GM21619 (cell line): ENCODE measurements at regions not wholly inside any gene's neighbourhood (a gene's known extent, or its start where the extent isn't known, plus 50 kb on each side); places are given as distances from the start of the nearest gene placed in this dataset.

Experiments
- ATAC-seq: cut with Tn5 transposase; IDR thresholded peaks from one replicate; pipeline ENCODE4 v1.9.1; 2021; ENCODE audit not compliant: unreplicated experiment

DNA sequence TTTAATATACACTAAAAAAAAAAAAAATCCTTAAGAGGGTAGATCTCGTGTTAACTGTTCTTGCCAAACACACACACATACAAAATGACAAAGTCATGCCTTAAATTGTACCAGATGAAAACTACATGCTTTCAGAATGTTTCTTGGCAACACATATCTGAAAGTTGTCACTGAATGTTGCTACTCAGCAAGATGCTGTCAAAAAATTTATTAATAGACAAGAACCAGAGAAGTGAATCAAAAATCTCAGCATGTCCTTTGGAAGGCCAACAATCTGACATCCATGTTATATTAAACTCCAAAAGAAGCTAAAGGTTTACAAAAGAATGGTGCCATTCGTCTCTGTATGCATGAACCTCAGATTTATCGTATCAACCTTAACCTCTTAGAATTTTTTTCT is 1746.2 kb upstream of the PRR20A start:
- no peak for ATAC-seq

DNA sequence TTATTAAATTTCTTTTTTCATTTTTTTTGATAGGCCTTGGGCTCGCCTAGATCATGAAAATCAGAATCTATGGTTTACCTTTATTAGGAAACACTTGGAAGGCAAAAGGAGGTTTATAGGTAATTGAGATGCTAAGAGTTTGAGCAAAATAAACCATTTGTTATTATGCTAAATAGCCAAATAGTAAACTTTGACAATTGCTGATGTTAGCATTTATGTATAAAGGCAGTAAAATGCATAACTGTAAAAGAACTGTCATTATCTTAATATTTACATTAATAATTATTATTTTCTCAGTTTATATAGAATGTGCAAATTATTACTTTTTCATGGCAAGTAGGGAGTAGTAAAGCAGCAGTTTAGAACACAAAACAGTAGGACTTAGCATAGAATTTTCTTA is 1737.8 kb upstream of the PRR20A start:
- ATAC-seq: no peak

DNA sequence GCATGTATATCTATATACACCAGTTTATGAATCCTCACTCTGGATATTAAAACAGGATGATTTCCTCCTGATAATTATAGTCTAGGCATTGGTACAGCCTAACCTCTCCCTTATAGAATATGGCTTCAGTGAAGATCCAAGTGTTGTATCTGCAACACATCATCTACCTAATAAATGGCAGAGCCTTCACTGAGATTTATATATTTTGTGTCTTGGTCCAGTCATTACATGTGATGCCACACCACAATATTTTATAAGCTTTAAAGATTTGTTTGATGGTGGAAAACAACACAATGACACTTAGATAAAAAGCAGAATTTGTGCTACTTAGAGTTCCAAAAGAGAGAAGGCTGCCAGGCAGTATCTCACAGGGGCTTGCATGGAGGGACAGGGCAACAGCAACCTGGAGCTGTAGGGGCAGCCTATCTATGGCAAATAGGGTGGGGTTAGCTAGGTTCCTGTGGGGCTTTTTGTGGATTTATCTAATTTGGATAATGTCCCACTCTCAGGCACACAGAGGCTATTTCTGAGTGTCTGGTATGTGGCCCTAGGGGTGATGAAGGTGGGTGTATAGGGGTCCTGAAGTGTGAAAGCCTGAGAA is 1736.7 kb upstream of the PRR20A start:
- ATAC-seq: no peak

DNA sequence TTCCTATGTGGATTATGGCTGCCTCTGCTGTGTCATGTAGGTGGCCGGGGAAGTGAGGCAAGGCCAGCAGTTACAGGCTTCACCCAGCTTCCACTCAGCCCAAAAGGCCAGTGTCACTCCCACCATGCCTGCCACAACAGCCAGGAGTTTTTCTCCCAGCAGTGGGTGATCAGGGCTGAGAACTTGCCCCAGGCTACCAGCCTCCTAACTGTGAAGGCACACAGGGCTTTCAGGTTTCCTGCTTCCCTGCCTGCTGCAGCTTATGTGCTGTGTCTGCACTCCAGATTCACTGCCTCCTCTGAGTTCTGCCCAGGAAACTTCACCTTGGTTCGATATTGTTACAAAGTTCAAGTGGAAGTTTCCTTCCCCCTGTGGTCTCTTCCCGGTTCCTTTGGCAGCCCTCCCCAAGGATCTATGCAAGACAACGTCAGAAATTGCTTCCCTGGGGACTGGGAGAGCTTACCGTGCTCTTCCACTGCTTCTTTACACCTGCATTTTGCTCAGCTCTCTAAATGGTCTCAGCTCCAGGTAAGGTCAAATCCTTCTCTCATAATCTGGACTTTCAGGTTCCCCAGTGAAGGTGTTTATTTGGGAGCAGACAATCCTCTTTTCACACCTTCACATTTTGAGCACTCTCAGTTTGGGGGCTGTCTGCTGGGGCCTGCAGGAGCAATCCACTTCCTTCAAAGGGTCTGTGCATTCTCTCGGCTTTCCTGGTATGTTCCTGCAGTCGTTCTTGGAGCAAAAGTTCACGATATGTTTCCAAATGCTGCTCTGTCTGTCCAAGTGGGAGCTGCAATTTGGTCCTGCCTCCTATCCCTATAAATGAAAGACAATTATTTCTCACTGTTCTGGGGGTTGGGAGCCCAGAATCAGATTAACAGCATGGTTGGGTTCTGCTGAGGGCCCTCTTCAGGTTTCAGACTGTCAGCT is 1730.1 kb upstream of the PRR20A start:
- no peak for ATAC-seq

DNA sequence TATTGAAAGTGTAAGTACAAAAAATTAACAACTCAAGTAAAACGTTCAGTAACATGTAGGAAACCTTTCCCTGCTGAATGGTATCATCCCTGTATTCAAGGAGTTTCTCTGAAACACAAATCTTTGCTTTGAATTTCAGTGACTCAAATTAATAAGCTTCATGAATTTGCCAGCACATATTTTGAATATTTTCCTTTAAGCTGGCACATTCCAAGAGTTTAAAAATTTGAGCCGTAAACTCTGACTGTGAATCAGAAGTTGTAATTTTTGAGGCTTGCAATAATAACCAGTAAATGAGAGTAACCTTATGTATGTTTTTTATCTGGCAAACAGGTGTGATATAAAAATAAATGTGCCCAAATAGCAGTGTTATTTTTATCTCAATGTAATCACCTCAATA is 1722.6 kb upstream of the PRR20A start:
- ATAC-seq: no peak

DNA sequence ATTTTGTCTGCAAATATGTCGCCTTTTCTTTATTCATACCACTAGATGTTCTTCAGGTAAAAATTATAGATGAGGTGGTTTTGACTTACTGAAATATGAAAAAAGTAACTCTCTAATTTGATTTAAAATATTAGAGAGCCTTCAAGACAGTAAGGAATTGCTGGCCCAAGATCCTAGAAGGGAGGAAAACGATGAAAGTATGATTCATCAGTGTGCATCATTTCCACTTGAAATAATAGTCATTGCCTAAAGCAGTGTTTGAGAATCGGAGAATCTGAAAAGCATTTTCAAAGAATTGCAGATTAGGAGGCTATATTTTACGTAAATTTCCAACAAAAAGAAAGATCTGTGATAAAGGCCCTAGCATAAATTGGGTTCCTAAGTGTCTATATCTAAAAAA is 1707.9 kb upstream of the PRR20A start:
- no peak for ATAC-seq

DNA sequence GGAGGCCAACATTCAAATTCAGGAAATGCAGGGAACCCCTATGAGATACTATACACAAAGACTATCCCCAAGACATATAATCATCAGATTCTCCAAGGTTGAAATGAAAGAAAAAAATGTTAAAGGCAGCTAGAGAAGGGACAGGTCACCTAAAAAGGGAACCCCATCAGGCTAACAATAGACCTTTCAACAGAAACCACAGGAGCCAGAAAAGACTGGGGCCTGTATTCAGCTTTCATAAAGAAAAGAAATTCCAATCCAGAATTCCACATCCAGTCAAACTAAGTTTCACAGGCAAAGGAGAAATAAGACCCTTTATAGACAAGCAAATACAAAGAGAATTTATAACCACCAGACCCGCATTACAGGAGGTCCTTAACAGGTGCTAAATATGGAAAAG is 1703.6 kb upstream of the PRR20A start:
- no peak for ATAC-seq

DNA sequence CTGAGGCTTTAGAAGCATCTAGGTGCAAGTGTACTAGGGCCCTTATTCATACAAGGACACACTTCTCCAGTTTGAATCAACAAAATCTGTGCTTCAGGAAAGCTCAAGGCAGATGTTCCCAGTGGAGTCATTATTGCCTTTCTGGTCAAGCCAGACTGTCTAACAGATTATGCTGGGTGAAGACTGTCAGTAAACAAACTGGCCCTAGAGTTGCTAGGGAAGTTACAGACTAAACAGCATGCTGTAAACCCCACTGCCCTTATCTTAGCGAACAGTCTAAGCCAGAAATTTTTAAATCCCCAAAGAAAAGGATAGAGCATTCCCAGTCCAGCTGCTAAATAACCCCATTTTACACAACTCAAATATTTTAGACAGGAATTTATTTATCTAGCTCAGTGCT is 1701.3 kb upstream of the PRR20A start:
- ATAC-seq: no peak

DNA sequence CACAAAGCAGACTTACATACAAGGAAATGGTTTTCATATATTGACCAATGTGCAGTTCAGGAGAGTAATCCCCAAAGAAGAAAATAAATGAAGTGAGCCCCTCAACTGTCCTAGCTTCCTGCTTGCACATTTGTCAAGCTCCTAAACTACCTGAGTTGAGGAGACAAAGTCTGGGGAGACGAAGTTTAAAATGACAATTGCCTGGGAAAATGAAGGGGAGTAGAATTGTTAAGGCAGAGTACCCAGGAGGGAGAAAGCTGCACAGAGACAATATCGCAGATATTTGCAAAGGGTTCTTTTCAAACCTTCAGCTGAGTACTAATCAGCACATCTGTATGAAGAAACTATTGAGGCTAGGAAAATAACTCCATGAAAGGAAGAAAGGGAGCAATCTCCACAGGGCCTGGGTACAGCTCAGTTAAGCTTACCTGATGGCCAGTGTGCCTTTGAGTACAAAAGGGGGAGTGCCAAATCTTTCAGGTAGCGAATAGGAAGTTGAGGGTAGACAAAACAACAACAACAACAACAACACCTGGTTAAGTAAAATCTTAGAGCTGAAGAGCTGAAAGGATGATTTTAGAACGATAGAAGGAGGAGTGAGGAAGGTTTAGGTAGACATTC is 1700.1 kb upstream of the PRR20A start:
- ATAC-seq: no peak

DNA sequence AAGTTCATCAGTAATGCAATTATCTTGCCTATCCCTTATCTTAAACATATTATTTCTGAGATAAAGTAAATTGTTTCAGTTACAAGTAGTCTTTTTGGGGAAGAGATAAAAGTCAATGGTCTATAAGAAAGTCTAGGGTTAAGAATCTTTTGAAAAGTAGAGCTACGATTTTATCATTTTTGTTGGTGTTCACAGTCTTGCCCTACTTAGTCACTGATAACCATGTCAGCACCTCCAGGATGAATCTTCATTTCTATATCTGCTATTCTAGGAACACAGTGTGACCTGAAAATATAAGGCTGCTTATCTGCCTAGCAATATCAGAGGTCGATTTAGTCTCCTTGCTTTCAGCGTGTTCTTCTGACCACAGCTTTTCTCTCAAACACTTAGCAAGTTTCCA is 1676.5 kb upstream of the PRR20A start:
- ATAC-seq: no peak

DNA sequence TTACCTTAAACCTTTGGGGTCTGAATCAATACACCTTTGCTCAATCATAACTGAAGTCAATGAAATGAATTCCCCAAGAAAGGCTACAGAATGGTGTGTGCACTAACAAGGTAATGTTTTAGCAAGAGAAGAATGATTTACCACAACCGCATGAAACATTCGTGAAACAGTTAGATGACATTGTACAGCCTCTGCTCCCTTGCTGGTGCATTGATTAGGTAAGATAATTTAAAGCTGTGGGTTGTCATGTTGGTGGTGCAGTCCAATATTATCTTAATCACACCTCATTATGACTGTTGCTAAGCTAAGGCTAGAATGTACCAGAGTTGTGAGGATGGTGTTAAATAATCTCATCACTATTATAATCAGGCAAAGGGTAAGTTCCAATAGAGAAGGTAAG is 1673.2 kb upstream of the PRR20A start:
- no peak for ATAC-seq

DNA sequence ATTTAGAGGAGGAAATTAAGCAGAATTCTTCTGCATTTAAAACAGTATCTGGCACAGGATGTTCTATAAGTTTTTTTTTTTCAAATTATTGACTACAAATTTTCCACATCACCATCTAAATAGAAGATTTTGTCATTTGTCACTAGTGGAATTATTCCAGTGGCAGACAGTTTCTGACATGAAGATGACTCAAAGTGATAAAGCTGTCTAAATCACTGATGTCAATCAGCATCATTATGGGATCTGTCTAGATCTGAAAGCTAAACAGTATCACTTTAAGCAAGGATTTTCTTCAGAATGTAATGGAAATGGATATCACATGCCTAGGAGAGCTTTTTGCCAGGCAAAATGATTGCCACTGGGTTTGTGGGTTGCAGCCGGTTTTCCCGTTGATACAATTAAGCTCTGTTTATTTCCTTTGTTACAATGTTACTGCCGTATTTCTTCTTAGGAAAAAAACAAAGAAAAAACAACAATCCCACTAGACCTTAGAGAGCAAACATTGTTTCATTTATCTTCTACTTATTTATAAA is 1657.0 kb upstream of the PRR20A start:
- ATAC-seq: no peak

DNA sequence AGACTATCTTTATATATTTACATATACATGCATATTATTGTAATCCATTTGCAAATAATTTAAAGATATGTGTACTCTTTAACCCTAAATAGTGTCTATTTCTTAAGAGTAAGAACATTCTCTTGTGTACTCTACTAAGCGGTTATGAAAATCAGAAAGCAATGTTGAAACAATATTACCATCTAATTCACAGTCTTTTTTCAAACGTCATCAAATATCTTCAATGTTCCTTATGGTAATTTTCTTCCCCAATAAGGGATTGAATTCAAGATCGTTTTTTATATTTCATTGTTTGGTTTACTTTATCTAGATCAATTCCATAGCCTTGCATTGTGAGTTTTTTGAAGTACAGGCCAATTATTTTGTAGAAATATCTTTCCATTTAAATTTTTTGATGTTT is 1647.4 kb upstream of the PRR20A start:
- no peak for ATAC-seq

DNA sequence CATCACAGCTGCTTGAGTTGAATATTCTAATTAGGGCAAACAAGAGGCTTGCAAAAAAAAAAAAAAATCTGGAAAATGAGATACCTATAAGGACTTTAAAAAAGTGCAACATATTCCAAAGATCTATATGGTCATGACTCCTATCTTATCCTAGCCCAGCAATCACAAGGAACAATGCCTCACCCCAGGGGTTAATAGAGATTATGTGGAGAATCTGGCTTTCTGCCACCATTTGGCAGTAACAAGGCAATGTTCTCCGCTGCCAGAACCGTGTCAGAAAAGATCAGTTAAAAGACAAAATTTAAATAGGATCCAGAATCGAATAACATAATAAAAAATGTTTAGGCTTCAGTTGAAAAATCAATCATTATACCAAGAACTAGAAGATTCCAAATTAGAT is 1643.2 kb upstream of the PRR20A start:
- no peak for ATAC-seq

DNA sequence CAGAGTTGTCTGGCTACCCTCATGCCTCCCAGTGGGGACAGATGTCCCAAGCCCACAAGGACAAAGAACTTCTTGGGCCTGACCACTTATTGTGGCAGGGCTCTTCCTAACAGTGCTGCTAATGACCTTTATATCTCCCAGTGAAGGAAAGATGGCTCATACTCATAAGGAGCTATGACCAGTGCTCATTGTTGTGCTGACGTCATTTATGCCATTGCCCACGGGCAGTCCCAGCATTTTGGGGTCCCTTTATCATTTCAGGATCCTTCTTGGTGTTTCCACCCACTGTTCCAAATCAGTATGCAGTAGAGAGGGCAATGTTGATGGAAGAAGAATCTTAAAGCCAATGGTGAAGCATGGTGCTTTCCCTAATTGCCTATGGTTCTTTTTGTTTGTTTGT is 1640.0 kb upstream of the PRR20A start:
- no peak for ATAC-seq

DNA sequence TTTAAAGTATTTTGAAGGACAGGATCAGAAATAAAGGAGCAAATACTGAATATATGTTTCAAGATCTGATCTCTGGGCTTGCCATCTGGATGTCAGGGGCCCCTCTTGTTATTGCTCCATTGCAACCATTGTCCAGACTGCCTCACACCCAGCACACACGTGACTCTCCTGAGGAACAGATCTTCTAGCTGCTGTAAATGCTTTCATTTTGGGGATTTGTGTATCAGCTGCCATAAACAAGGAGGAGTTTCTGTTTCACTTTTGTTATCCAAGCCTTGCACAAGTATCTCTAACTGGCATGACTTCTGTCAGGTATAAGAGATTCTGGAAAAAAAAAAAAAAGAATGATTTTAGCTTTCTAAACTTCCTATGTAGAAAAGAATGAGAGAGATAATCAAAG is 1624.1 kb upstream of the PRR20A start:
- no peak for ATAC-seq

DNA sequence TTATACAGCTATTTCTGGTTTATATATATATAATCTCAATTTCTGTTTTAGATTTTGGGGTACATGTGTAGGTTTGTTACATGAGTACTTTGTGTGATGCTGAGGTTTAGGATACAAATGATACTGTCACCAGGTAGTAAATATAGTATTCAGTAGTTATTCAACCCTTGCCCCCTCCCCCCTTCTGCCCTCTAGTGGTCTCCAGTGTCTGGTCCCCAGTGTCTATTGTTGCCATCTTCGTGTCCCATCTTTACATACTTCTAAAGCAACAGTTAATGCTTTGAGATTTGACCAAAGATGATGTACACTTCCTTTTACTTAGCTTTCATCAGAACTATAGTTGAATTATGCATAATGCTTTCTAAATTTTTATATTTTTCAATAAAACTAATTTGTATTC is 1623.4 kb upstream of the PRR20A start:
- no peak for ATAC-seq

DNA sequence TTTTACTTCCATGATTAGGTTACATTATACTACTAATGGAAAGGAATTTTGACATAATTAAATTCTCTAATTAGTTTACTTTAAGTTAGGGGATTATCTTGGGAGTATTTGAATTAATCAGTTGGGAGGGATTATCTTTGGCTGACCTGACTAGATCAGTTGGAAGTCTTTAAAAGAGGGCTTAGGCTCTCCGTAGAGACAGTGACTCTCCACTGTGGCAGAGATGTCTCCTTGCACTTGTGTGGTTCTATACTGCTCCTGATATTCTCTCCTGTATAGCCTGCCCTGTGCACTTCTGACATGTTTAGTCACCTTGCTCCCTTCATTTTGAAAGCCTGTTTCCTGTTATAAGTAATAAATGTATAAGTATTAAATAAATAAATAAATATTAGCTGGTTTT is 1612.3 kb upstream of the PRR20A start:
- no peak for ATAC-seq

DNA sequence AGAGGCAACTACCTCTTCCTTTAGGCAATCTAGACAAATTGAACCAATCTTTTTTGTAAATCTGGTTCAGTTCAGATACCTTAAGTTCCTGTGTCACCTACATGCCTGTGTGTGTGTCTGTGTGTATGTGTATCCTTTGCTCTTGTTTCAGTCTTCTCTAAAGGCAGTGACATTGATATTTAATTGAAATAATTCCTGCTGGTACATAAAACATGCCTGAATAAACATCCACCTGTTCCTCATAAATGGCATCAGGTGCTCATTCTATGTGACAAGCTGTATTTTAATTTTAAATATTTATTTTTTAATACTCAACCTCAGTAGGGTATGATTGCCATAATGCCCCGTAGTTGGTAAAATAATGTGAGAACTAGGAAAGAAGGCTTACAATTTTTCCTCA is 1606.4 kb upstream of the PRR20A start:
- ATAC-seq: no peak

DNA sequence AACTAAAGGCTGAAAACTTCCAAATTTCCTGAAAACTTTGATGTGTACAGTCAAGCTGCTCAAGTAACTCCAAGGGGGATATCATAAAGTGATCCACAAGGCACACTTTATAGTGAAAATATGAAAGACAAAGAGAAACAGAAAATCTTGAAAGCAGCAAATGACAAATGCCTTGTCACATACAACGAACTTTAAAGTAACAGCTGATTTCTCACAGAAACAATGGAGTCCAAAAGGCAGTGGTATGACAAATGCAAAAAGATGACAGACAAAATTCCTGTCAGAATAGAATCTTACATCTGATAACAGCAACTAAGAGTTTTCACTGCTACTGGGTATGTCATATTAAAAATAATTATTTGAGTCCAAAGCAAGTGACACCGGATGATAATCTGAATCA is 1602.3 kb upstream of the PRR20A start:
- ATAC-seq: no peak

DNA sequence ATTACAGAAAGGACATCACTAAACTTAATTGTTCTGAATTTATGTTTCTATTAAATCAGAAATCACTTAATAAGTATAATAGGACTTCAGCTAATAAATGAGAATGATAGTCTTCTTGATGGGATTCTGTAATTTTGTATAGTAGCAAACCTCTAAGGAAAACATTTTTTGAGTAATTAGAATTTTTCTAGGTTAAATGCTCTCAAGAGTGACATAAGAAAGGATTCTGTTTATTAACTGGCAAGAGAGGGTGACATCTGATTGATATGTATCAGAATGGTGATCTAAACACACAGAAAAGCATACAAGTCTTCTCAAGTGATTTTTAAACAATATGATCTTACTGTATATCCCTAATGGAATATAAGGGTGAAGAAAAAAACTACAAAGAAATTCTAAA is 1597.7 kb upstream of the PRR20A start:
- ATAC-seq: no peak

DNA sequence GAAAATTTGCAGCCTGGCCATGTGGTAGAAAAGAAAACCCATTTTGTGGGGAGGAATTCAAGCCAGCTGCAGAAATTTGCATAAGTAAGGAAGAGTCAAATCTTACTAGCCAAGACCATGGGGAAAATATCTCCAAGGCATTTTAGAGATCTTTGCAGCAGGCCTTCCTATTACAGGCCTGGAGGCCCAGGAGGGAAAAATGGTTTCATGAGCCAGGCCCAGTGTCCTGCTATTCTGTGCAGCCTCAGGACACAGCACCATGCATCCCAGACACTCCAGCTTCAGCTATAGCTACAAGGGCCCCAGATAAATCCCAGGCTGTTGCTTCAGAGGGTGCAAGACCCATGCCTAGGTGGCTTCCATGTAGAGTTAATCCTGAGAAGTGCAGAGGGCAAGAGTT is 1590.1 kb upstream of the PRR20A start:
- no peak for ATAC-seq
